ENCODE measurements at regions not wholly inside any gene's neighbourhood (a gene's known extent, or its start where the extent isn't known, plus 50 kb on each side); places are given as distances from the start of the nearest gene placed in this dataset.

- peak overlapping the region; percentile 42 for H3K4me3 ChIP-seq (ENCODE audit: low read depth, low read length)
- TF ChIP-seq, protein P1, sequence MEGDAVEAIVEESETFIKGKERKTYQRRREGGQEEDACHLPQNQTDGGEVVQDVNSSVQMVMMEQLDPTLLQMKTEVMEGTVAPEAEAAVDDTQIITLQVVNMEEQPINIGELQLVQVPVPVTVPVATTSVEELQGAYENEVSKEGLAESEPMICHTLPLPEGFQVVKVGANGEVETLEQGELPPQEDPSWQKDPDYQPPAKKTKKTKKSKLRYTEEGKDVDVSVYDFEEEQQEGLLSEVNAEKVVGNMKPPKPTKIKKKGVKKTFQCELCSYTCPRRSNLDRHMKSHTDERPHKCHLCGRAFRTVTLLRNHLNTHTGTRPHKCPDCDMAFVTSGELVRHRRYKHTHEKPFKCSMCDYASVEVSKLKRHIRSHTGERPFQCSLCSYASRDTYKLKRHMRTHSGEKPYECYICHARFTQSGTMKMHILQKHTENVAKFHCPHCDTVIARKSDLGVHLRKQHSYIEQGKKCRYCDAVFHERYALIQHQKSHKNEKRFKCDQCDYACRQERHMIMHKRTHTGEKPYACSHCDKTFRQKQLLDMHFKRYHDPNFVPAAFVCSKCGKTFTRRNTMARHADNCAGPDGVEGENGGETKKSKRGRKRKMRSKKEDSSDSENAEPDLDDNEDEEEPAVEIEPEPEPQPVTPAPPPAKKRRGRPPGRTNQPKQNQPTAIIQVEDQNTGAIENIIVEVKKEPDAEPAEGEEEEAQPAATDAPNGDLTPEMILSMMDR (IDR thresholded peaks at IDR 0.05; ENCODE audit: borderline replicate concordance, insufficient read depth, low read depth, low read length) = peak; percentile 71
Observed at GRCh38 chr11:59283825-59284772, 71.4 kb upstream of the MPEG1 start.

GRCh38 chr11:59283311-59283710 lies 70.6 kb upstream of the MPEG1 start:
- TF ChIP-seq, protein P1 (IDR thresholded peaks at IDR 0.05; ENCODE audit: borderline replicate concordance, insufficient read depth, low read depth, low read length) = no peak
- H3K4me3 ChIP-seq (ENCODE audit: low read depth, low read length) = no peak overlapping the region

DNA sequence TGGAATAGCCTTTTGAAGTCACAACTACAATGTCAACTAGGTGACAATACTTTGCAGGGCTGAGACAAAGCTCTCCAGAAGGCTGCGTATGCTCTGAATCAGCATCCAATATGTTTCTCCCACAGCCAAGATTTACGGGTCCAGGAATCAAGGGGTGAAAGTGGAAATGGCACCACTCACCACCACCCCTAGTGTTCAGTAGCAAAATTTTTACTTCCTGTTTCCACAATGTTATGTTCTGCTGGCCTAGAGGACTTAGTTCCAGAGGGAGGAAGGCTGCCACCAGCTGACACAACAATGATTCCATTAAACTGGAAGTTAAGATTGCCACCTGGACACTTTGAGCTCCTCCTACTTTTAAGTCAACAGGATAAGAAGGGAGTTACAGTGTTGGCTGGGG lies 68.5 kb upstream of the MPEG1 start:
- no peak overlapping the region for H3K4me3 ChIP-seq (ENCODE audit: low read depth, low read length)
- TF ChIP-seq, protein P1 (IDR thresholded peaks at IDR 0.05; ENCODE audit: borderline replicate concordance, insufficient read depth, low read depth, low read length) = 0 out of 2 replicates have a peak, but pooled peaks have one; percentile 2

DNA sequence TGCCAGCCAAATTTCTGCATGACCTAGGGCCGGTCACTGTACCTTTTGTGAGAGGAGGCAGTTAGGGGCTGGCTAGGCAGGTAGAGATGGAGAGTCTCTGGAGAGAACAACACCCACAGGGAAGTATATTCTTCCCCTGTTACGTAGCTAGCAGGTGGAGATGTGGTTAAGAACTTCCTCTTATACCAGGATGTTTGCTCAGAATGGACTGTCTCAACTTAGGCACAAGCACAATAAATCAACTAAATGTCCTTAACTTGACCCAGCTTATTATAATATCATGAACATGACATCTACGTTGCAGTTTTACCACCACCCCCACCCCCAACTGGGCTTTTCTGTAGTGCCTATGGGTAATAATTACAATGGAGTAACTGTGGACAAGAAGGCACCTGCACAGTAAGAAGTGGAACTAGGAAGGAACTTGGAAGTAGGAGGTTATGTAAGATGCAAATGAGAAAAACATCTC lies 60.7 kb upstream of the MPEG1 start:
- TF ChIP-seq, protein P1 (IDR thresholded peaks at IDR 0.05; ENCODE audit: borderline replicate concordance, insufficient read depth, low read depth, low read length) = no peak
- no peak overlapping the region for H3K4me3 ChIP-seq (ENCODE audit: low read depth, low read length)

GRCh38 chr11:59272771-59273372 lies 60.1 kb upstream of the MPEG1 start:
- TF ChIP-seq, protein P1 (IDR thresholded peaks at IDR 0.05; ENCODE audit: borderline replicate concordance, insufficient read depth, low read depth, low read length) = no peak
- no peak overlapping the region for H3K4me3 ChIP-seq (ENCODE audit: low read depth, low read length)

- H3K4me3 ChIP-seq (ENCODE audit: low read depth, low read length) = no peak overlapping the region
- TF ChIP-seq, protein P1 (IDR thresholded peaks at IDR 0.05; ENCODE audit: borderline replicate concordance, insufficient read depth, low read depth, low read length) = no peak
Observed at GRCh38 chr11:59271811-59272327, 59.1 kb upstream of the MPEG1 start.

All from GM12875 (cell line).